ENCODE measurements at regions not wholly inside any gene's neighbourhood (a gene's known extent, or its start where the extent isn't known, plus 50 kb on each side); places are given as distances from the start of the nearest gene placed in this dataset.

DNA sequence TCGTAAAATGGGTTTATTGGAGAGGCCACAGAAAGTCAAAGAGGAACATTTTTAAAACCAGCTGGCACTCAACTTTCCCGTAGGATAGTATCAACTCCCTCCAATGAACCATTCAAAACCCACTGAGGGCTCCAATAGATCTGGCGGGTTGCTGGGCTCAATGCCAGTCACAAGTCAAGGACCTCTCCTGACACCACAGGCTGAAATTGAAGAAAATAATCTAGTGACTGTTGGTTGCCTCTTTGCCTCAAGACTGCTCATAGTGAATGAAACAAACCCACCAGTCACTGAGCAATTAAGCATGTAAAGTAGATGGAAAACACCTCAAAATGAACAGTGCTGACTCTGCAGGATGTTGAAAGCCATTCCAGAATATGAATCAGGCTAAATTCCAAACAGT, 500.6 kb upstream of the AGTR1 start:
- TF ChIP-seq, protein P1, sequence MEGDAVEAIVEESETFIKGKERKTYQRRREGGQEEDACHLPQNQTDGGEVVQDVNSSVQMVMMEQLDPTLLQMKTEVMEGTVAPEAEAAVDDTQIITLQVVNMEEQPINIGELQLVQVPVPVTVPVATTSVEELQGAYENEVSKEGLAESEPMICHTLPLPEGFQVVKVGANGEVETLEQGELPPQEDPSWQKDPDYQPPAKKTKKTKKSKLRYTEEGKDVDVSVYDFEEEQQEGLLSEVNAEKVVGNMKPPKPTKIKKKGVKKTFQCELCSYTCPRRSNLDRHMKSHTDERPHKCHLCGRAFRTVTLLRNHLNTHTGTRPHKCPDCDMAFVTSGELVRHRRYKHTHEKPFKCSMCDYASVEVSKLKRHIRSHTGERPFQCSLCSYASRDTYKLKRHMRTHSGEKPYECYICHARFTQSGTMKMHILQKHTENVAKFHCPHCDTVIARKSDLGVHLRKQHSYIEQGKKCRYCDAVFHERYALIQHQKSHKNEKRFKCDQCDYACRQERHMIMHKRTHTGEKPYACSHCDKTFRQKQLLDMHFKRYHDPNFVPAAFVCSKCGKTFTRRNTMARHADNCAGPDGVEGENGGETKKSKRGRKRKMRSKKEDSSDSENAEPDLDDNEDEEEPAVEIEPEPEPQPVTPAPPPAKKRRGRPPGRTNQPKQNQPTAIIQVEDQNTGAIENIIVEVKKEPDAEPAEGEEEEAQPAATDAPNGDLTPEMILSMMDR (IDR thresholded peaks at IDR 0.05; ENCODE audit: insufficient read depth, low read length), result no peak
- TF ChIP-seq POLR2AphosphoS5 (IDR thresholded peaks at IDR 0.05; ENCODE audit: low read depth) (no peak), SPI1 (IDR thresholded peaks at IDR 0.05; ENCODE audit: borderline replicate concordance, low read depth) (no peak), GABPA (IDR thresholded peaks at IDR 0.05; ENCODE audit: low read depth) (no peak)

Data from HL-60 (cell line).